Stimulated activated CD4-positive, alpha-beta T cell treated with anti-CD3 and anti-CD28 coated beads, Interleukin-12 subunit alpha, Interleukin-12 subunit beta, amount 100 ng/mL, for 48 hours (primary cell): ENCODE measurements at regions not wholly inside any gene's neighbourhood (a gene's known extent, or its start where the extent isn't known, plus 50 kb on each side); places are given as distances from the start of the nearest gene placed in this dataset.
"Not testable (repeated sequence)": the region's sequence is repeated elsewhere in the genome, so short reads cannot be mapped to it uniquely, and the experiment has no call there.

Experiments used
- DNase-seq, 3 donors: peaks; one replicate each; pipeline ENCODE4 v3.0.0-alpha.2; 2020; ENCODE audit warnings: low read depth in 2 of 3, low spot score in 1 of 3

GRCh38 chr6:9851006-9851405 is 563.9 kb downstream of the TFAP2A start:
- no peak for DNase-seq

- DNase-seq = no peak
Observed at GRCh38 chr6:9848094-9848493, 566.8 kb downstream of the TFAP2A start.

GRCh38 chr6:9841886-9842725 is 572.8 kb downstream of the TFAP2A start:
- DNase-seq = no peak

GRCh38 chr6:9834233-9834632 is 580.6 kb downstream of the TFAP2A start:
- no peak for DNase-seq

GRCh38 chr6:9831783-9832182 is 583.1 kb downstream of the TFAP2A start:
- no peak for DNase-seq

GRCh38 chr6:9830808-9831207 is 584.1 kb downstream of the TFAP2A start:
- no peak for DNase-seq

GRCh38 chr6:9825526-9825925 is 589.3 kb downstream of the TFAP2A start:
- DNase-seq = no peak

- DNase-seq = not testable (repeated sequence)
Observed at GRCh38 chr6:9810727-9811126, 604.1 kb downstream of the TFAP2A start.

GRCh38 chr6:9810286-9810685 is 604.6 kb downstream of the TFAP2A start:
- no peak for DNase-seq

- no peak for DNase-seq
Observed at GRCh38 chr6:9806195-9806594, 608.7 kb downstream of the TFAP2A start.

GRCh38 chr6:9801249-9801754 is 613.6 kb downstream of the TFAP2A start:
- no peak for DNase-seq

GRCh38 chr6:9799582-9799981 is 615.3 kb downstream of the TFAP2A start:
- DNase-seq = no peak

GRCh38 chr6:9796827-9797226 is 618.0 kb downstream of the TFAP2A start:
- DNase-seq = no peak

- DNase-seq = no peak
Observed at GRCh38 chr6:9795880-9796279, 619.0 kb downstream of the TFAP2A start.

GRCh38 chr6:9789201-9789600 is 625.7 kb downstream of the TFAP2A start:
- DNase-seq = no peak

GRCh38 chr6:9784786-9785185 is 630.1 kb downstream of the TFAP2A start:
- DNase-seq = no peak

GRCh38 chr6:9783567-9783966 is 631.3 kb downstream of the TFAP2A start:
- DNase-seq = no peak

- DNase-seq = no peak
Observed at GRCh38 chr6:9766240-9766915, 648.5 kb downstream of the TFAP2A start.

- DNase-seq = no peak
Observed at GRCh38 chr6:9761220-9761619, 653.7 kb downstream of the TFAP2A start.

- DNase-seq = no peak
Observed at GRCh38 chr6:9754515-9754914, 660.4 kb downstream of the TFAP2A start.

- no peak for DNase-seq
Observed at GRCh38 chr6:9745966-9746365, 668.9 kb downstream of the TFAP2A start.

- DNase-seq = no peak
Observed at GRCh38 chr6:9745476-9745875, 669.4 kb downstream of the TFAP2A start.
